ENCODE measurements at regions not wholly inside any gene's neighbourhood (a gene's known extent, or its start where the extent isn't known, plus 50 kb on each side); places are given as distances from the start of the nearest gene placed in this dataset.

GRCh38 chrX:40273356-40274050 is 175.7 kb upstream of the BCOR start:
- Mint-ChIP-seq H3K4me3 (no peak overlapping the region), H3K4me1 (no peaks in the 10 kb centered on the region), H3K27ac (no peak overlapping the region), H3K36me3 (ENCODE audit: low read depth) (no peaks in the 10 kb centered on the region), H3K27me3 (no peaks in the 10 kb centered on the region)
- no peaks in the 10 kb centered on the region for H3K9me3 ChIP-seq (ENCODE audit: control insufficient read depth, low read length, poor library complexity, severe bottlenecking)
- no peak for DNase-seq
- no peak for ATAC-seq

- ATAC-seq, result no peak
- H3K4me1 Mint-ChIP-seq, result no peaks in the 10 kb centered on the region
- H3K9me3 ChIP-seq (ENCODE audit: control insufficient read depth, low read length, poor library complexity, severe bottlenecking), result no peaks in the 10 kb centered on the region
- H3K36me3 Mint-ChIP-seq (ENCODE audit: low read depth), result no peaks in the 10 kb centered on the region
- H3K27me3 Mint-ChIP-seq, result no peaks in the 10 kb centered on the region
- no peak for DNase-seq
- H3K4me3 Mint-ChIP-seq, result no peak overlapping the region
- H3K27ac Mint-ChIP-seq, result no peak overlapping the region
Measured at GRCh38 chrX:40272776-40273175, 175.0 kb upstream of the BCOR start.

GRCh38 chrX:40272141-40272540 is 174.4 kb upstream of the BCOR start:
- no peak for DNase-seq
- ATAC-seq, result no peak
- H3K9me3 ChIP-seq (ENCODE audit: control insufficient read depth, low read length, poor library complexity, severe bottlenecking), result no peaks in the 10 kb centered on the region
- Mint-ChIP-seq H3K27me3 (no peaks in the 10 kb centered on the region), H3K4me1 (peaks cover 3% of the 10 kb centered on the region), H3K36me3 (ENCODE audit: low read depth) (no peaks in the 10 kb centered on the region), H3K27ac (no peak overlapping the region), H3K4me3 (no peak overlapping the region)

DNA sequence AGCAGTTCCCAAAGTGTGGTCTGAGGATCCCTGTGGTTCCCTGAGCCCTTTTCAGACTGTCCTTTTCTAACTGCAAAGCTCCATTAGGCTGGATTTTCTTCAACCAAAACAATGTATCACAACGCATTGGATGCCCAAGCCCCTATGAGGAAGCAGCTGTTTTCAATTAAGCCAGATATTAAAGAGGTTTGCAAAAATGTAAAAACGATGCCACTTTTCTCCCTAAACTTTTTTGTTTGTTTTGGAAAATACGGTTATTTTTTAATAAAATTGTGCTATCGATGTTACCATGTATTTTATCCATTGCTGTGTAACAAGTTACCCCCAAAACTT is 170.4 kb upstream of the BCOR start:
- ATAC-seq (no peak), DNase-seq (no peak)
- H3K4me1 Mint-ChIP-seq, result peaks cover 3% of the 10 kb centered on the region
- no peak overlapping the region for H3K27ac Mint-ChIP-seq
- no peaks in the 10 kb centered on the region for H3K27me3 Mint-ChIP-seq
- H3K4me3 Mint-ChIP-seq, result no peak overlapping the region
- H3K36me3 Mint-ChIP-seq (ENCODE audit: low read depth), result no peaks in the 10 kb centered on the region
- H3K9me3 ChIP-seq (ENCODE audit: control insufficient read depth, low read length, poor library complexity, severe bottlenecking), result no peaks in the 10 kb centered on the region

DNA sequence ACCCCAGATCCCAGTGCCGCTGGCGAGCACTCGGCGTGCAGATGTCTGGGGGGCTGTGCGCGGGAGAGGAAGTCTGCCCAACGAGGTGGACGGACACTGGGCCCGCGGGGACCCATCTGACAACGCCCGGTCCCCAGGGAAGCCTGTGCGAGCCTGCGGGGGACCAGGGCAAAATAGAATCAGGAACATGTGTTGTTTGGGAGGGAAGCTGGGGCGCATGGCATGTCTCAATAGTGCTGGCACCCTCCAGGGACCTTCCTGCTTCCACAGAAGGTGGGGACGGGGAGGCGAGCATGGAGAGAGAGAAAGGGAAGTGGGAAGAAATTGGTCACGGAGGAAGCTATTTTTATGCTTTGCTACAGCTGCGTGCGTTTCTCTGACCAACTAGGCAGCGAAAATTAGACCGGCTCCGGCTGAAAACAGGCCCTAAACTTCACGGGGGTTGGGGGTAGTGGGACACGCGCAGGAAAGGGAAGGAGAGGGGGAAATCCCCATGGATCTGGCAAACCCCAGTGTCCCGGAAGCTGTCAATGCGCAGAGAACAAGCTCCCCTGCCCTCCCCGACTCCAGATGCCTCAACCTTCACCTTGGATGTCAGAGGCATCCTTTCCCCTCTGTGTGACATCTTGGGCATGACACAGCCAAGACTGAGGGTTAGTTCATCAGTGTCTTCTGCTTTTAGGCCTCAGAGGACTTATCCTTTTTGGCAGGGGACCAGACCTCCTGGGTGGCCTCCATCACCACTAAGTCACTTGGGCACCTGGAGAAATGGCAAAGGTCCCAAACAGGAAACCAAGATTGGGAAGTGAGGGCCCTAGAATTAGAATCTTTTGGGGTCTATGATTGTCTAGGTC is 169.8 kb upstream of the BCOR start:
- Mint-ChIP-seq H3K27ac (no peak overlapping the region), H3K4me1 (peaks cover 3% of the 10 kb centered on the region), H3K4me3 (peak overlapping the region; percentile 76), H3K27me3 (no peaks in the 10 kb centered on the region), H3K36me3 (ENCODE audit: low read depth) (no peaks in the 10 kb centered on the region)
- DNase-seq (no peak), ATAC-seq (no peak)
- no peaks in the 10 kb centered on the region for H3K9me3 ChIP-seq (ENCODE audit: control insufficient read depth, low read length, poor library complexity, severe bottlenecking)

DNA sequence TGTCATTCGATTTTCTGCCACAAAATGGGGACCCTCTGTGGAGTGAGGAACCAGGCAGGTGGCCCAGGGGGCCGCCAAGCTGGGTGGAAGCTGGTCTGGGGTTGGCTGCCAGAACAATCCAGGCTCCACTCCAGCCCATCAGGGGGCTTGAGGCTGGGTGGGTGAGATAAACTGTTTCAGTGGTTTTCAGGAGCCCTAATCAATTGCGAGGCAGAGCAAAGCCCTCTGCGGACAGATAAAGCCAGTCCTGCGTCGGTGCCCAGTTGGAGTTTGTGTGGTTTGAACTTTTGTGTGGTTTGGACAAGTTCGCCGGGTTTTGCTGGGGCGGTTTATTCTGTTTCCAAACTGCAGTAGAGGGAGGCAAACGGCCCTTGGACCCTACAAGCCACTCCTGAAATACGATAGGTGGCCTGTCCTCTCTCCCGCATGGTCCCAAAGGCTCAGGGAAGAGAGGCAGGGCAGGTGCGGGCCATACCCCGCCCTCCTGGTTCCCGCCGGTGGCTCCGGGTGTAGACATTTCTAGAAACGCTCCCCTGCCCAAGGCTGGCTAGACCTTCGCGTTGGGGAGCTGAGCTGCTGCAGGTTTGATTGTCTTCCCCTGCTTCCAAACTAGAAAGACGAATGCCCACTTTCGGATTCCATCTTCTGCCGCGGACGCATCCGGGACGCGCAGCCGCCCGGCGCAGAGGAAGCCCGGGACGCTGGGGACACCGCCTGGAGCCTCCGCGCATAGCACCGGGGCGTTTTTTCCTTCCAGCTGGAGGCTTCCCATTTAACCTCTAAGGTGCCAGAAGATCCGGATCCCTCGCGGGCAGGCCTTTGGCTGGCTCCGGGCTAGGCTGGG is 169.0 kb upstream of the BCOR start:
- H3K27me3 Mint-ChIP-seq, result no peaks in the 10 kb centered on the region
- H3K36me3 Mint-ChIP-seq (ENCODE audit: low read depth), result no peaks in the 10 kb centered on the region
- ATAC-seq, result peak; percentile 80
- H3K4me1 Mint-ChIP-seq, result peaks cover 3% of the 10 kb centered on the region
- H3K4me3 Mint-ChIP-seq, result peak overlapping the region; percentile 76
- no peaks in the 10 kb centered on the region for H3K9me3 ChIP-seq (ENCODE audit: control insufficient read depth, low read length, poor library complexity, severe bottlenecking)
- no peak overlapping the region for H3K27ac Mint-ChIP-seq
- peak; percentile 12 to 31 (median 25) for DNase-seq

DNA sequence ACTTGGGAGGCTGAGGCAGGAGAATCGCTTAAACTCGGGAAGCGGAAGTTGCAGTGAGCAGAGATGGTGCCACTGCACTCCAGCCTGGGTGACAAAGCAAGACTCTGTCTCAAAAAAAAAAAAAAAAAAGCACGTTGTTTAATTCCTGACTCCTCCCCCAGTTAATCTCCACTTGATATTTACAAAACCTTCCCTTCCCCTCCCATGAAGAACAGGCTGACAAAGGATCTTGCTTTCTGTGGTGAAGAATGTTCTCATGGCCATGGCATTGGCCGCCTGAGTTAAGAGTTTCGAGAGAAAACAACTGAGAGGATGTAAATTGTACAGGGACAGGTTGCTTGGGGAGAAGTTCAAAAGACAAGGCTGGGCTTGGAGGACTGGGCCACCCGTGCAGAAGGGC is 168.2 kb upstream of the BCOR start:
- Mint-ChIP-seq H3K27ac (no peak overlapping the region), H3K27me3 (no peaks in the 10 kb centered on the region), H3K4me1 (peaks cover 3% of the 10 kb centered on the region), H3K4me3 (no peak overlapping the region), H3K36me3 (ENCODE audit: low read depth) (no peaks in the 10 kb centered on the region)
- ATAC-seq (no peak), DNase-seq (no peak)
- no peaks in the 10 kb centered on the region for H3K9me3 ChIP-seq (ENCODE audit: control insufficient read depth, low read length, poor library complexity, severe bottlenecking)

- H3K27me3 Mint-ChIP-seq, result no peaks in the 10 kb centered on the region
- H3K36me3 Mint-ChIP-seq (ENCODE audit: low read depth), result no peaks in the 10 kb centered on the region
- H3K9me3 ChIP-seq (ENCODE audit: control insufficient read depth, low read length, poor library complexity, severe bottlenecking), result no peaks in the 10 kb centered on the region
- DNase-seq, result no peak
- H3K4me3 Mint-ChIP-seq, result no peak overlapping the region
- no peak for ATAC-seq
- H3K27ac Mint-ChIP-seq, result no peak overlapping the region
- peaks cover 3% of the 10 kb centered on the region for H3K4me1 Mint-ChIP-seq
Measured at GRCh38 chrX:40263014-40263560, 165.3 kb upstream of the BCOR start.

DNA sequence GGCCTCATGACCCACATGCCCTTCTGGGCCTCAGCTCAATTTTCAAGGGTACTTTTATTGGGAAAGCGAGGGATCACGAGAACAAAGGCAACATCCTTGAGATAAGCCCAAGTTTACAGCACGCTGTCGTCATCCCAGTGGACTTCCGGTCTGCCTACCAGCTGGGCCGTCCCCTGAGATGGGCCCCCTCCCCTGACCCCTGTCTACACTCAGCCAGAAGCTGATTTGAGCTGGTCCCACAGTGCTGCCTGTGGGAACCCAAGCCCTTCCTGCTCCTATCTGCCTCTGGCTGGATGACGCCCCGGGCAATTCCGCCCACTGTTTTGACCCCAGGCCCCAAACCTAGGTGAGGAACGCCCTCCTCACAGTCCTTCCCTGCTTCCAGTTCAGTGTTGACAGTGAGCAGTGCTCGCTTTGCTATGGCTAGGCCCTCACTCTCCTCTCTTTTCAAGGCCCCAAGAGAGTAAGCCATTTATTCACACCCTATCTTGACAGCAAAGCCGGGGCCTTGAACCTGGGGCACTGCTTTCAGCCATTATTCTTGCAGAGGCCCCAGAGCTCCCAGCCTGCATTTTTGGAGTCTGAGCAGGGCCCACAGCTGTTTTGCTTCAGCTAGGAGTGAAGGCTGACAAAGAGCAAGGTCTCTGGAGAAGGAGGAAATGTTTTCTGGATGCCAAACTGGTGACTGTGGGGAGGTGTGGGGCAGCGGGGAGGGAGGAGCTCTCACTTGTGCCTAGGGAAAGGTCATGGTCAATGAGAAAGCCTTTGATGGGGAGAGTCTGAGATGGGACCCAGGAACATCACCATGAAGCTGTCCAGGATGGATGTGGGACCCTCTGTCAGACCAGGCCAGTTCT is 164.6 kb upstream of the BCOR start:
- Mint-ChIP-seq H3K27me3 (no peaks in the 10 kb centered on the region), H3K27ac (no peak overlapping the region), H3K4me3 (no peak overlapping the region), H3K4me1 (peaks cover 2% of the 10 kb centered on the region), H3K36me3 (ENCODE audit: low read depth) (no peaks in the 10 kb centered on the region)
- DNase-seq (no peak), ATAC-seq (no peak)
- H3K9me3 ChIP-seq (ENCODE audit: control insufficient read depth, low read length, poor library complexity, severe bottlenecking), result no peaks in the 10 kb centered on the region

DNA sequence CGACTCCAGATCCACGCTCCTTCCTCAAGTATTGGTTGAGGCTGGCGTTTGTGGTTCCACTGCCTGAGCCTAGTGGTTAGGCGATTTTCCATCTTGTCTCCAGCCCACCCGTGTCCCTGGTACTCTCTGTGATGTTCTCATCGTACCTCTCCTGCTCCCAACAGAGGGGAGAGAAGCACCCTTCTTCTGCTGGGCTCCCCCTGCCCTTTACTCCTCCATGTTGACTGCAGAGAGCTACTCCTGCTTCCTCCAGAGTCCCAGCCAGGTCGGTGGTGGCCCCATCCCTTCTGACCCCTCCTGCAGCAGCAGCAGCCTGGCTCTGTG is 164.0 kb upstream of the BCOR start:
- H3K36me3 Mint-ChIP-seq (ENCODE audit: low read depth), result no peaks in the 10 kb centered on the region

GRCh38 chrX:40260146-40260747 is 162.5 kb upstream of the BCOR start:
- no peaks in the 10 kb centered on the region for H3K27me3 Mint-ChIP-seq
- ATAC-seq, result no peak
- no peak overlapping the region for H3K4me3 Mint-ChIP-seq
- no peaks in the 10 kb centered on the region for H3K36me3 Mint-ChIP-seq (ENCODE audit: low read depth)
- no peaks in the 10 kb centered on the region for H3K4me1 Mint-ChIP-seq
- no peak overlapping the region for H3K27ac Mint-ChIP-seq
- H3K9me3 ChIP-seq (ENCODE audit: control insufficient read depth, low read length, poor library complexity, severe bottlenecking), result no peaks in the 10 kb centered on the region
- DNase-seq, result no peak

More for the DNA sequence above, 164.0 kb upstream of the BCOR start:
- H3K27me3 Mint-ChIP-seq, result no peaks in the 10 kb centered on the region
- ATAC-seq, result no peak
- H3K27ac Mint-ChIP-seq, result no peak overlapping the region
- no peak overlapping the region for H3K4me3 Mint-ChIP-seq
- no peaks in the 10 kb centered on the region for H3K9me3 ChIP-seq (ENCODE audit: control insufficient read depth, low read length, poor library complexity, severe bottlenecking)
- DNase-seq, result no peak
- H3K4me1 Mint-ChIP-seq, result no peaks in the 10 kb centered on the region

DNA sequence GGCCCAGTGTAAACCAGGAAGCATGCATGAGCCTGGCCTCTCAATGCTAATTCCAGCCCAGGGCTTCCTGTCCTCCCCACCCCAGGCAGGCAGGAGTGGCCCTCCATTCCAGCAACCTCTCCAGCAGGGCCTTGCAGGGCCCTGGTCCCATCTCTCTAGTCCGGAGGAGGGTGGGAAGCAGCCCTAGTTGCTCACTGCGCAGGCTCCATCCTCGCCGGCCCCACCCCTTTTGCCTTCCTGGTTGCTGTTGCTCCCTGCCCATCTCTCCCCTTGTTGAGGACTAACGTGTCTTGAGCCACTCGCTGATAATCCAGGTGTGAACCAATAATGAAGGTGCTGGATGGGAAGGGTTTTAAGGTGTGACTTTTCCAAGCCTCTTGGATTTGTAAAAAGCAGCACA is 161.2 kb upstream of the BCOR start:
- no peaks in the 10 kb centered on the region for H3K27me3 Mint-ChIP-seq
- ATAC-seq, result no peak
- no peak overlapping the region for H3K27ac Mint-ChIP-seq
- no peaks in the 10 kb centered on the region for H3K9me3 ChIP-seq (ENCODE audit: control insufficient read depth, low read length, poor library complexity, severe bottlenecking)
- H3K36me3 Mint-ChIP-seq (ENCODE audit: low read depth), result no peaks in the 10 kb centered on the region
- no peaks in the 10 kb centered on the region for H3K4me1 Mint-ChIP-seq
- DNase-seq, result no peak
- H3K4me3 Mint-ChIP-seq, result no peak overlapping the region
